ENCODE measurements at regions not wholly inside any gene's neighbourhood (a gene's known extent, or its start where the extent isn't known, plus 50 kb on each side); places are given as distances from the start of the nearest gene placed in this dataset.
"Not testable (repeated sequence)": the region's sequence is repeated elsewhere in the genome, so short reads cannot be mapped to it uniquely, and the experiment has no call there.

DNA sequence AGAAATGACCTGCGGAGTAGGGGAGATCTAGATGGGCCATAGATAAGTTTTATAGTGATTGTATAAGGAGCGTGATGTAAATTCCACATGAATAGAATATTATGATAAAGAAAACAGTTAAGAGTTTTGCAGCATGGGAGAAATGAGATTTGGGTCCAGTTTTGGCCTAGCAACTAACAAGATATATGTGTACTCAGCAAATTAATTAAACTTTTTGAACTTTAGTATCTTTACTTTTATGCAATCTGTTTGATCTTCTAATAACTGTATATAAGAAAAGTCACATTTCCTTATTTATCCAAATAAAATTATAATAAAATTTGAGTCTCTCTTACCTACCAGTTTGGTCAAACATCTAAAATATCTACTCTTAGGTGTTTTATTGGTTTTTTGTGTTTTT, 1011.8 kb upstream of the NCAM2 start:
- no peak for DNase-seq (ENCODE audit: low read depth in 2 of 2)

DNA sequence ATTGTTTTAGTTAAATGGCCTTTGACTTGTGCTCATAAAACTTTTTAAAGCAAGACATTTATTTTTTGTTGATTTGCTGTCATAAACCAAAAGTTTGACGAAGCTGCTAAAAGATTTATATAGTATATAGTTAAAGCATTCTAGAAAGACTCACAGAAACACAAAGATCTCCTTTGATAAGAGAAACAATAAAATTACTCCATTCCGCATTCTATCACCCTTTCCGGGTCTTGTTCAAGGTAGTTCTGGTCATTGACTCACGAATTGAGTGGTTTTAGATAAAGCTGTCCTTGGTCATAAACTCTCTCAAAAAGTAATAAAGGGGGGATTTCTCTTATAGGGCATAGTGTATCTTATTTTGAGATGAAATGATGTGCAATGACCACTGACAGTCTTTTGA, 1010.5 kb upstream of the NCAM2 start:
- no peak for DNase-seq (ENCODE audit: low read depth in 2 of 2)

DNA sequence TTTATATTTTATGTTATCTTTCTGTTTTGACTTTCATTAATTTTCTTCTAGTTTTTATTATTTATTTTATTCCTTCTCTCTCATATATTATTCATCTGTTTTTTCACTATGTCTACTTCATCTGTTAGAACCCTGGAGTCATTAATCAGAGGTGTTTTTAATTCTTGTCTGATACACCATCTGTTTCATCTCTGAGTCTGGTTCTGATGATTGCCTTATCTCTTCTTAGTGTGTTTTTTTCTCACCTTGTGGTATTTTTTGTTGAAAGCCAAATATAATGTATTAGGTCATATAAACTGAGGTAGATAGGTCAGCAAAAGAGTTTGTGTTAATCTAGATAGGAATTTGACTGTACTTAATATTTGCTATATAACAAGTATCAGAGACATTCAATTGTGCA, 1005.7 kb upstream of the NCAM2 start:
- DNase-seq (ENCODE audit: low read depth in 2 of 2): no peak

DNA sequence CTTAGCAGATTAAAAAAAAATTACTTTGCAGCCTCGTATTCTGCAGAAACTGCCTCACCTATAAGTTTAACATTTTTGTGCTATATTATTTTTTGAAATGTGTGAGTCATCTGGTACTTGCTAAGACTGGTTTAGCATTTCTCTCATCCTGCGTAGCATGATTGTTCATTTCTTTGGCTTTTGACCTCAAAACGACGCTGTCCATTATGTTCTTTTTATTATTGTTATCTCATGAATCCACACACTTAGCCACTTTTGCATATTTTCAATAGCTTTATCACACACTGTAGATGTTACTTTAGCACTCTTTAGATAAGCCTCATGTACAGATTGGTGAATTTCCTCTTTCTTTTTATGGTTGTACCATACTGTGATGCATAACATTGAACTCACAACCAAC, 1004.9 kb upstream of the NCAM2 start:
- no peak for DNase-seq (ENCODE audit: low read depth in 2 of 2)

DNA sequence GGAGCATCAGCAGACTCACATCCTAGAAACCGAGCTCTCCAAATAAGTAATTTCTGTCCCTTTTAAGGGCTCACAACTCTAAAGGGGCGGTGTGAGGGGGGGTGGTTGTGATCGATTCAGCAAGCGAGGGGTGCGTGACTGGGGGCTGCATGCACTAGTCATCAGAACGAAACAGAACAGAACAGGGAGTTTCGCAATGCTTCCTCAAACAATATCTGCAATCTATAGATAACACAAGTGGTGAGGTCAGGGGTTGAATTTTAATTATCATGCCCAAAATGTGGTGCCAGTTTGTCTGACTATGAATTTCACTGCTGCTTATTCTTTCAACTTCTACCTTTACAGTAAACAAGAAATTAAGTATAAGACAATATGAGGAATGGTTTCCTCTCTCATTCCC, 1003.0 kb upstream of the NCAM2 start:
- DNase-seq (ENCODE audit: low read depth in 2 of 2): no peak

DNA sequence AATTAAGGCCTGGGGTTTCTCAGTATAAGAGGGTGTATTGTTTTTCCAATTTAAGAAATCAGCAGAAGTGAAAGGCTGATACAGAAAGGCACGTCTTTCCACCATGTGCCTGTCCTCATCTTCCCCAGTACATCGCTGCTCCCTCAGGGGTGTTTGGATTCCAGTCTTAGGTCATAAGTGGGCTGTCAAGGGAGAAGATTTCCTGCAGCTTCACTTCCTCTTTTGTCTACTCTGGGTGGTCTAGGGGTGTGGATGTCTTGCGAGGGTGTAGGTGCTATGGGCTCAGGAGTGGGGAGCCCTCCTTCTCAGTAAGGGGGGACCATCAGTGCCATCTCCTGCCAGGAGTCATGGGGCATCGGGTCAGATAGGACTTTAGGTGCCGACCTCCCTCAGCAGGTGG, 999.8 kb upstream of the NCAM2 start:
- DNase-seq (ENCODE audit: low read depth in 2 of 2): no peak

DNA sequence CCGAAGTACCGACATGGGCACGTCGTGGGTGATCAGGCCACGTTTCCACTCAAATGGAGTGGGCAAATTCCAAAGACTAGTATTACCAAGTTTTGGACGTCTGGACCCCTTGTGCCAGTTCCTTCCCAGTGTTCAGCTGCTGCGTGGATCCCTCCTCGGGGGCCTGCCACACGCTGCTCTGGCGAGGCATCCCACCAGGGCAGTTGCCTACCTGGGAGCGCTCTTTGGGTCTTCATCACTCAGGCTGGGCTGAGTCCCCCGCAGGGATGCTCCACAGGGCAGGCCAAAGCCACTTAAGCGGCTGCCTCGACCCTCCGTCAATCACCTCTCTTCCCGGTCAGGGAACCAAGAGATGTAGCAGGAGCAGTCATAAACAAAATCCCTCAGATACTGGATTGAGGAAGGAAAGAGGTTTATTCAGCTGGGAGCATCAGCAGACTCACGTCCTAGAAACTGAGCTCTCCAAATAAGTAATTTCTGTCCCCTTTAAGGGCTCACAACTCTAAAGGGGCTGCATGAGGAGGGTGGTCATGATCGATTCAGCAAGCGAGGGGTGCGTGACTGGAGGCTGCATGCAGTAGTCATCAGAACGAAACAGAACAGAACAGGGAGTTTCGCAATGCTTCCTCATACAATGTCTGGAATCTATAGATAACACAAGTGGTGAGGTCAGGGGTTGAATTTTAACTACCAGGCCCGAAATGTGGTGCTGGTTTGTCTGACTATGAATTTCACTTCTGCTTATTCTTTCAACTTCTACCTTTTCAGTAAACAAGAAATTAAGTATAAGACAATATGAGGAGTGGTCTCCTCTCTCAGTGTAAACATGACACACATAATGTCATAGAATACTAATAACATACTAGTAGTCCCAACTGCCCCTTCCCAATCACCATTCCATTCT, 998.6 kb upstream of the NCAM2 start:
- DNase-seq (ENCODE audit: low read depth in 2 of 2): no peak

DNA sequence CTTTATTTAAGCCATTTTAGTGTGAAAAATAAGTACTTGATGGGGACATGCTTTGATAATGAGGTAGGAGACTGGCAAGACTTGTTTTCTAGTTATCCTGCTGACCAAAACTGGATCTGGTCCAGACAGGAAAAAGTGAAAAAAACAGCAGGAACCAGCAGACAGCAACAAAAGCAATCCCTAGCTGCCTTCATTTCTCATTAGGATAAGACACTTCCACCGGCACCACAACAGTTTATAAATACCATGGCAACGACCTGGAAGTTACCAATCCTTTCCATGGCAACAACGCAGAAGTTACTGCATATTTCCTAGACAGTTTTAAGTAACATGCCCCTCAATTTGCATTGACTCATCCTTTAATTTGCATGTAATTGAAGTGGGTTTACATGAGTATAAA, 993.8 kb upstream of the NCAM2 start:
- DNase-seq (ENCODE audit: low read depth in 2 of 2): no peak

DNA sequence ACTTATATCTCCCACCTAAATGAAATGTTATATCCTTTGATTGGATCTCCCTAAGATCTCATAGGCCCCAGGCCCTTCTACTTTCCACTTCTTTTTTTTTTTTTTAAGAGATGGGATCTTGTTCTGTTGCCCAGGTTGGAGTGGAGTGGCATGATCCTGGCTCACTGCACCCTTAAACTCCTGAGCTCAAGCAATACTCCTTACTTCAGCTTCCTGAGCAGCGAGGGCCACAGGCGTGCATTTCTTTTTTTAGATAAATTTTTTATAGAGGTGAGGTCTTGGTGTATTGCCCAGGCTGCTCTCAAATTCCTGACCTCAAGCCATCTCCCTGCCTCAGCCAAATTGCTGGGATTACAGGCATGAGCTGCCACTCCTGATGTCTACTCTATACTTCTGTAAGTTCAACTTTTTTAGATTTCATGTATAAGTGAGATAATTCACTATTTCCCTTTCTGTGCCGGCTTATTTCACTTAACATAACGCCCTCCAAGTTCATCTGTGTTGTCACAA, 987.5 kb upstream of the NCAM2 start:
- DNase-seq (ENCODE audit: low read depth in 2 of 2): no peak

DNA sequence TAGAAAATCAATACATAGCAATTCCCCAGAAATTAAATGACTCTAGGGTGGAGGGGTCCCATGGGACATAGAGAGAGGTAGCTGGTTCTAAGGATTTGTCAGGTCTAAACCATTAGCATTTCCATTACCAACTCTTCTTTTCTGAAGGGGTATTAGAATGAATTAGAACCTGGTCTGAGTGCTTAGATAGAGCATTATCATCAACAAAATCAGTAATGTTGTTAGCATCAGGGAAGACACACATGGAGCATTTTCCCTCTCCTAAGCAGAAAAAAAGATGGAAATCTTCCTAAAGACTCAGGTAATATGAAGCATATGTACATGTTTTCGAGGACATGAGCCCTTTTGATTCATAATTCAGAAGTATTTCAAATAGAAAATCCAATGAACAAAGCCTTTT, 984.4 kb upstream of the NCAM2 start:
- DNase-seq (ENCODE audit: low read depth in 2 of 2): no peak

DNA sequence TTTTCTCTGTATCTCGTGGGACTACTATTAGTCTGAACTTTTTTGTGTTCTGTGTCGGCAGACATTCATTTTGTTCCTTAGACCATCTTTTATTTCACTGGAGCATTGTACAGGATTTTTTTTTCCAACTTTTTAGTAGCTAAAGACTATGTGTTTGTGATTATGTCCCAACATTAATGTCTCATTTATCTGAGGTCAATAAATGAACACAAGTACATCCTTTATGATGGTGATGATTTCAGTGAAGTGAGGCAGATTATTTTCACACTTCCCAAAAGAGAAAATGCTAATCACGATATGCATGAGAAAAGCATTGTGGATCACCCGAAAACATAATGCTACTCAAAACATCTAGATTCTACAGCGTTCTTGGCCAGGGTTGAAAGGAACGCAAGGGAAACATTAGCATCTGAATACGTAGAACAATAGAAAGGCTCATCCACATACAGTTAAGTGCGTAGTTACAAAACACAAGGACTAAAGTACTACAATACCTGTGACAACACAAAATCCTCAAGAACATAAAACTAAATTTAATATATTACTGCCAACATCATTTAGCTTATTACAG, 981.7 kb upstream of the NCAM2 start:
- no peak for DNase-seq (ENCODE audit: low read depth in 2 of 2)

DNA sequence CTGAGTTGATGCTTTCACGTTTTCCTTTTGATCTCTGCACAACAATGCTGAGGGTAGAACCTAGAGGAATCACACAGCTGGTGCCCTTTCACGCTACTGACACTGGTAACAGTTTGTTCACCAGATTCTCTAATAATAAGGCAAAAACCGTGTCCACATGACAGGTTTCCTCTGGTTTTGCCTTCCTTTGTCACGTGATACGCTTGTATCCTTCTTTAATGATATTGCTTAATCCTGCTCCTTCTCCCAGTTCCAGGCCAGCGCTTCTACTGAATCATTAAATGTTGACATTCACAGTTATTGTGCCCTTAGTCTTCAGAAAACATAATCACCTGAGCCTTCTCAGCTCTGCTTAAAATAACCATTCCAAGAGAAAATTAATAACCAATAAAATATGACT, 978.2 kb upstream of the NCAM2 start:
- DNase-seq (ENCODE audit: low read depth in 2 of 2): no peak

DNA sequence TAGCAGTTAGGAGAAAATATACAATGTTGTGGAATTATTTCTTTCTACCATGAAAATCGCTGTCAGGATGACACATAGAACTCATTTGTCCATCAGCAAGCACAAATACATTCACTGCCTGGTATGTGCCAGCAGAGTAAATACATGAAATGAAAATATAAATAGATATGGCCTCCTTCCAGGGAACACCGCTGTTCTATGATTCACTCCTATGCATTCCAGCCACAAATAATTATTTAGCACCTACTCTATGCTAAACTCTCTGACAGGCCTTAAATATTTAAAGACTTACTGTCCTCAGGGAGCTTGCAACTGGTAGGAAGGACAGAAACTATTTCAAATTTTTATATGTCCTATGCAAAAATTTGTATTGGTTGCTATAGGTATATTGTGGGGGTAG, 975.0 kb upstream of the NCAM2 start:
- DNase-seq (ENCODE audit: low read depth in 2 of 2): no peak

DNA sequence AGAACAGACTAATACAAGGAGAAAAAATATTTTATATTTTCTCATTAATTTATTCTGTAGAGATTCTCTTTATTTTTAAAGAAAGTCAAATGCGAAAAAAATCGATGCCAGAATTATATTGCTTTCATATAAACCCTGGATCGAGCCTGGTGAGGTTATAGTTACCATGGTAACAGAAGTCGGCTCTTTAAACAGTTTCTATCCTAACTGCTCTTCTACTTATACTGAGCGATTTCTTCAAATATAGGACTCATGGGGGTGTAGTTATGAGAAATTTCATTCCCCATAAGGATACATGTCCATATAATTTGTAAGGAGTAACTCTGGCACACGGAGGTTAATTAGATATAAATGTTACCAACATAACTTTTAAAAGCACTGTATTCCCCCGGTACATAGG, 973.5 kb upstream of the NCAM2 start:
- DNase-seq (ENCODE audit: low read depth in 2 of 2): no peak

DNA sequence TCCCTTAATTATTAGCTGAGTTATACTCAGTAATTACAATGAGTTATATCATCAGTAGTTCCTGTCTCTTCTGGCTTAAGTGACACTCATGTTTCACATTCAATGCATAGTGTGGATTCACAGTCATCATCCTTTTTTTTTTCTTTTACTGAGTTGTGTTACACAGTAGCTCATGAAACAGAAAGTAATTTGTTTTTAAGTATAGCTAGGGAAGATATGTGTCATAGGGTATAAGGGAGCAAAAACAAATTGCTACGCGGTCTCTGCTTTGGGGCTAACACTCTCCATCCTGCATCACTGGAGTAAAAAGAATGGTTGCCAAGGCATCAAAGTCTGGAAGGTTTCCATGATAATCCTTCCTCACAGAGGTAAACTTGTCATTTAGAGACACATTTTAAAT, 971.7 kb upstream of the NCAM2 start:
- no peak for DNase-seq (ENCODE audit: low read depth in 2 of 2)

DNA sequence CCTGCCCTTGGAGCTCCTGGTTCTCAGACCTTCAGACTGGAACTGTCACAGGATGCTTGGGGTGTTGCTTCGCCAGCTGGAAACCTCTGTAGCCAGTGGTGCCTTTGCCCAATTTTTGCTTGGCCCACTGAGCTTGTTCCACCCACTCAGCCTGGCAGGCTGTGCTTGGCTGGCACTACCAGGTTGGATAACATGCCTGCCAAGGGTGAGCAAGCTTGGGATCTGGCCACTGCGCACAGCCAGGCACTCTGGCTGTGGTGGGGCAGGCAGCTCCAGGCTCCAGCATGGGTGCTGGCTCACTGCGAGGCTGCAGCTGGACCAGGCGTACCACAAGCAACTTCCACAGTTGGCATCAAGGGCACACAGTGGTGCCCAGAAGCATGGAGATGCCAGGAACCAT, 967.8 kb upstream of the NCAM2 start:
- DNase-seq (ENCODE audit: low read depth in 2 of 2): no peak

DNA sequence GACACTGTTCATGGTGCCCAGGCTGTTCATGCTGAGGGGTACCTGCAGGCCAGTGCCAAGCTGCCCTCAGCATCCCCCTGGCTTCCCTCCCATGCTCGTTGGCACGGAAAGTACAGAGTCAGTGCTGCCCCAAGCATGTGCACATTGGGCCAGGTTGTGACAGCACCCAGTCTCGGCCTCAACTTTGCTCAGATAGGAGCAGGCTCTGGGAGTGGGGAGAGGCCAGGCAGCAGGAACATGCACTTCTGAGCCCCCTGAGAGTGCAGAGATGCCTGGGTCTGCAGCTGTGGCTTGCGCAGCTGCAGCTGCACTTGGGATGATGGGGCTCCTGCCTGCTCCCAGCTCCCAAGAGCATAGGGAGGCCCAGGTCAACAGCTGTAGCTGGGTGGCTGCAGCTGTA, 966.4 kb upstream of the NCAM2 start:
- no peak for DNase-seq (ENCODE audit: low read depth in 2 of 2)

DNA sequence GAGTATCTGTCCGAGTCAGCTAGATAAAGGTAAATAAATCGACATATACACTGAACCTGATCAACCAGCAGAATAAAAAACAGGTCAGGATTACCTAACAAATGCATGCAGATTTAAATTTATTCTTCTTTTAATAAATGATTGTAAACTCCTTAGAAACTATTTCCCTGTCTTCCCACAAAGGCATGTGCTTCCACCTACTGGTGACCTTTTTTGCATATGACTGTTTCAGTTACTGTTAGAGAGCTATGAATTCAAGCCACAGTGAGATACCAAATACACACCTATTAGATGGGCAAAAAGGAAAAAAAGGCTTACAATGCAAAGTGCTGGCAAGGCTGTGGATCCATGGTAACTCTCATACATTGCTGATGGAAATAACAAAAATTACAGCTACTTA, 957.4 kb upstream of the NCAM2 start:
- no peak for DNase-seq (ENCODE audit: low read depth in 2 of 2)

DNA sequence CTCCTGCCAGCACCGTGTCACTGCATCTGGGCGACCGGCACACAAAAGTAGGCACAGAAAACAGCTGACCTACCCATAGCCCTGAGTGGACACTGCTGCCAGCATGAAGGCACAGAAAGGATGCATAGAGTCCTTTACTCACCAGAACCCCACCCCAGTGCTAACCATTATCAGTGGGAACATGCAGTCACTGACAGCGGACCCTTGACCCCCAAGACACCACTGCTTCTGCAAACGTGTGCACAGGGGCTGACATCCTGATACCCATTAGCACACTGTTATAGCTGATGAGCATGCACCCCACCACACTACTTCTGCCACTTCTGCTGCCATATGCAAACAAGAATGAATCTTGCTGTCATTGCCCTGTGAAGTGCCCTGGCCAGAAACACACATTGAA, 953.0 kb upstream of the NCAM2 start:
- no peak for DNase-seq (ENCODE audit: low read depth in 2 of 2)

DNA sequence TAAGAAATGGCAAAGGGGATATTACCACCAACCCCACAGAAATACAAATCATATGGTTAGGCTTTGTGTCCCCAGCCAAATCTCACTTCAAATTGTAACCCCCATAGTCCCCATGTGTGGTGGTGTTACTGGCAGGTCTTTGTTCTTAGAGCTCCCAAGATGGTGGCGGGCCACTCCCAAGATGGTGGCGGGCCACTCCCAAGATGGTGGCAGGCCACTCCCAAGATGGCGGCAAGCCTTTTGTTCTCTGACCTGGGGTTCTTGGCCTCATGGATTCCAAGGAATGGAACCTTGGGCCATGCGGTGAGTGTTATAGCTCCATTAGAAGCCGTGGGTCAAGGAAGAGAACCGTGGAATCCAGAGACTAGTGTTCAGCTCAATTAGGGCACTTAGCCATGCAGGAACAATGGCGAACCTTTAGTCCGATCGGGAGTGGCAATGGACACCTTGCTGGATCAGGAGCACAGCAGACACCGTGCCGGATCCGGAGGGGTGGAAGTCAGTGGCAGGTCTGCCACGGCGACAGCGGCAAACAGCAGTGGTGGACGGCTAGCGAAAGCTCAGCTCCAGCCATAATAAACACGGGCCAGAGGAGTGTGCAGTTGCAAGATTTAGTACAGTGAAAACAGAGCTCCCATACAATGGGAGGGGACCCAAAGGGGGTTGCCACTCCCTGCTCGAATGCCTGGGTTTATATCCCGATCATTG, 949.9 kb upstream of the NCAM2 start:
- DNase-seq (ENCODE audit: low read depth in 2 of 2): not testable (repeated sequence)

DNA sequence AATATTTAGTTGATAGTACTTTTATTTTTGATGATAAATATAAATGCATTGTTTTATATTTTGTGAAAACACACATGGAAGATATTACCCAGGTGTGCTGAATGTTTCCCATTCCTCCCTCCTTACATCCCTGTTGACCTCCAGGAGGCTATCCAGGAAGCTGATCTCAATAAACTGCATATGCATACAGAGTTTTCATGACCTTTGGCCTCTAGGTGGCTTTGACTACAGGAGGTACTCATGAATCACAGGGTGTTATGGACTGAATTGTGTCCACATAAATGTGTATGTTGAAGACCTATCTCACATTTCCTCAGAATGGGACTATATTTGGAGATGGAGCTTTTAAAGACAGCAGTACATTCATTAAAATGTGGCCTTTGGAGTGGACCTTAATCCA, 914.9 kb upstream of the NCAM2 start:
- DNase-seq (ENCODE audit: low read depth in 2 of 2): no peak

DNA sequence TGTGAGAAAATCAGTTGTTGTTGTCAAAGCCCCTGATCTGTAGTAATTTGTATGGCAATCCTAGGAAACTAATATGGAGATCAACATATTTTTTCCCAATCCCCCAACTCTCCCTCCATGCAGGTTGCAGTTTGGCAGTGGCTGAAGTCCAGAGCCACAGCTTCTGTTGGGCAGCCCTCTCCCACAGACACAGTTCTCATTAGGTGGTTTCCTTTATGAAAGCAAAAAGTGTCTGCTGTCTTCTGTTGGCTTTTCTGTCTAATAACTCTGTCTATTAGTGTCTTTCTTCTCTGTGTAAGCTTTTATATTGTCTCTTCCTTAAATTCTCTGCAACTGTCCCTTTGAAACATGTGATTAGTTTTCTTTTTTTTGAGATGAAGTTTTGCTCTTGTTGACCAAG, 914.3 kb upstream of the NCAM2 start:
- no peak for DNase-seq (ENCODE audit: low read depth in 2 of 2)

DNA sequence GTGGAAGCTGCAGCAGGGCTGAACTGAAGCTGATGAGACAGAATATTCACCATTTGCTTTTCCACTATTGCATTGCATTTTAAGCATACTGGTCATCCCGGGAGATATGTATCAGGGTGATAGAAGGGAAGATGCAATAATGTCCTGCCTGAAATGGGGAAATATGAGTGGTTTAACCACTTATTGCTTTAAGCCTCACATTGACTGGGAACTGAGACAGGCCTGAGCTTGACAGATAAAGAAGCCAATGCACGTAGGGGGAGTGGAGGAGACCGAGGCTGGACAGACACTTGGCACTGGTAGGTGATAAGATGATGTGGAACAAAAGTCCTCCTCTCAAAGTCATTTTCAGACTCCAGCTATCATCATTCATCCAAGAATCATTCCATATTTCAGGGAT, 911.7 kb upstream of the NCAM2 start:
- no peak for DNase-seq (ENCODE audit: low read depth in 2 of 2)
